Ovary (tissue), 7 donors: ENCODE measurements at regions not wholly inside any gene's neighbourhood (a gene's known extent, or its start where the extent isn't known, plus 50 kb on each side); places are given as distances from the start of the nearest gene placed in this dataset.
"Not testable (repeated sequence)": the region's sequence is repeated elsewhere in the genome, so short reads cannot be mapped to it uniquely, and the experiment has no call there.

Source experiments
- DNase-seq, 5 donors: peaks; one replicate each; pipeline ENCODE4 v3.0.0-alpha.2; 2019 to 2020
- H3K27ac ChIP-seq, 2 donors: fragments of 200-600 bp; one replicate each; pipeline versions ENCODE4 v1.5.1 to v1.8.0; 2019 to 2022
- H3K27me3 ChIP-seq: fragments of 200-600 bp; one replicate; pipeline ENCODE4 v1.8.0; 2022
- H3K36me3 ChIP-seq: fragments of 200-600 bp; sonication (generic); one replicate; pipeline ENCODE4 v1.5.1; 2019
- H3K4me1 ChIP-seq: one replicate; pipeline ENCODE4 v1.8.1; 2013; ENCODE audit warnings: mild to moderate bottlenecking, moderate library complexity; ENCODE audit not compliant: insufficient read depth
- H3K4me3 ChIP-seq: fragments of 200-600 bp; sonication (generic); one replicate; pipeline ENCODE4 v1.5.1; 2017
- H3K9me3 ChIP-seq, 2 donors: fragments of 200-600 bp in 1 of 2; sonication (generic) in 1 of 2; one replicate each; pipeline versions ENCODE4 v1.5.1 to v1.8.1; 2013 to 2019; ENCODE audit warnings: mild to moderate bottlenecking in 1 of 2, moderate library complexity in 1 of 2
- WGBS, 3 donors: extraction: QIAGEN DNeasy Blood & Tissue Kit in 1 of 3; methylation state at CpG; one replicate each; pipeline versions ENCODE4 v1.1.5 to v1.1.7; 2013 to 2017; 5-methylcytosine and 5-hydroxymethylcytosine counted together
- intact Hi-C, 4 donors: fragments of 100-400 bp; cut with DNase I; formaldehyde crosslinking; loops; one replicate each; pipeline versions ENCODE4 v1.11.0 to v1.15.1; 2022 to 2023
- donor health status: DM: no; HTN: no; CAD: no; lungs with moderate emphysema.
- donor health status: DM: no; HTN: no; CAD: no.
- donor health status: Bipolar disorder and iron deficiency.
- donor health status: DM: no; HTN: no; CAD: no.
- donor health status: DM: yes; HTN: yes; CAD: no.

DNA sequence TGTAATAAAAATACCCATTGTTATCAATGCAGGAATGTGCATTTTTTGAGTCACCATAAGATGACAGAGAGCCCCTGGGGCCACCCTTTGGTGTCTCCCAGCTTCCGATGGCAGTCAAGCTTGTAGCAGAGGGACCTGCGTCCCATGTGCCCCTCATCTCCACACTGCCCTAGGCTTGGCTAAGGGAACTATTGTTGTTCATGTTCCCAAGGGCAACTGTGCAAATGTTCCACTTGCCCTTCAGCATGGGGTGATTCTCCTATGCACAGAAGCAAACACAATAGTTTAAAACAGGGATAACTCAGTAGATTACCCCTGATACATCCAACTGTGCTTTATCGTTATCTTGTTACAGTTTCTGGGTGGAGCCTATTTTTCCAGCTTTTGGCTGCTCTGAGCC, 342.0 kb downstream of the CNTNAP3B start:
- DNase-seq, intact Hi-C loops, H3K36me3 ChIP-seq, H3K9me3 ChIP-seq, H3K27ac ChIP-seq, H3K4me1 ChIP-seq, H3K4me3 ChIP-seq, H3K27me3 ChIP-seq: not testable (repeated sequence)
- WGBS, 3 donors: 92 to 100% (median 94%) methylated on average over 1 to 2 of the region's 3 CpGs

DNA sequence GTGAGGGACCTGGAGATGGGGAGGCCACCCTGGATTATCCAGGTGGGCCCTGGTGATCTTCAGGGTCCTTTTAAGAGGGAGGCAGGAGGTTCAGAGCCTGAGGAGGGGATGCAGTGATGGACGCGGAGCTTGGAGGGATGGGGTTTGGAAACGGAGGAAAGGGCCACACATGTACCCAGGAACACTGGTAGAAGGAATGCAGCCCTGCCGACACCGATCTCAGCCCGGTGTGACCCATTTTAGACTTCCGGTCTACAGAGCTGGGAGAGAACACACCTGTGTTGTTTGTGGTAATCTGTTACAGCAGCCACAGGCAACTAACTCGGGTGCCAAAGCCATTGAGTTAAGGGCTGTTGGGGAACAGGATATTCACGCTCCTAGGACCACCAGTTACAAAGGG, 345.2 kb downstream of the CNTNAP3B start:
- WGBS, 3 donors: 91 to 95% (median 93%) methylated on average over 7 to 8 of the region's 9 CpGs
- H3K4me1 ChIP-seq, H3K36me3 ChIP-seq, H3K27me3 ChIP-seq, H3K4me3 ChIP-seq, H3K27ac ChIP-seq, DNase-seq, intact Hi-C loops, H3K9me3 ChIP-seq: not testable (repeated sequence)

DNA sequence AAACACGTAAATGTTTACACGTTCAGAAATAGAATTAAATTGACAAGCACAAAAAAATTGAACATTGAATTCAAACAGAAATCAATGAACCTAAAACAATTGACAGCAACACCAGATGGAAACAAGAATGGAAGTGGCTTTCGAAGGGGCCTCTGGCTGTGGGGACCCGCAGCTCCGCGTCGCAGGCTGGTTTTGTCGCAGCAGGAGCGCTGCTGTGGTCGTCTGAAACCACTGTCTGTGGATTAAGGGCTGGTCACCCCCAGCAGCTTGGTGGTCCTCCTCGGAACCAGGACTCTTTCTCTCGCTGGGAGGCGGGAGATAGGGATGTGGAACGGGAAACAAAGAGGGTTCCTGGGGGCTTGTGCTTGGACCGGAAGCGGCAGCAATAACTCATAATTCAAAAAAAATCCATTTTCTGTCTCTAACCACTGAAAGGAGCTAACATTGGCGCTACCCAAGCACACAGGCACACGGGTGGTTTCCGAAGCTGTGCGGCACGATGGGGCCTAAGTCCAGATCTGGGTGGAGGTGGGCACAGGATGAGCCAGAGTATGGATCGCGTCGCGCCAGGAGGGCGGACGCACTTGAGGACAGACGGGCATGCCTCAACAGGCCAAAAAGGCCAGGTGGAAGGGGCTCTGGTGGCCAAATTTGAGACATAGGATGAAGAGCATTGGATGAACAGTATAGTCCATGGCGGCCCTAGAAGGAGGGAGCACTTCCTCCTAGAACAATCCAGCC, 346.0 kb downstream of the CNTNAP3B start:
- 91 to 95% (median 93%) methylated on average over 23 to 25 of the region's 29 CpGs for WGBS, 3 donors

GRCh38 chr9:41781899-41782298, 347.3 kb downstream of the CNTNAP3B start:
- H3K27me3 ChIP-seq, H3K4me1 ChIP-seq, H3K27ac ChIP-seq, DNase-seq, H3K36me3 ChIP-seq, intact Hi-C loops, H3K9me3 ChIP-seq, H3K4me3 ChIP-seq: not testable (repeated sequence)
- 92 to 94% (median 93%) methylated on average over 2 of the region's 2 CpGs for WGBS, 3 donors

More for the DNA sequence above, 346.0 kb downstream of the CNTNAP3B start:
- intact Hi-C loops, DNase-seq, H3K36me3 ChIP-seq, H3K4me3 ChIP-seq, H3K27me3 ChIP-seq, H3K9me3 ChIP-seq, H3K4me1 ChIP-seq, H3K27ac ChIP-seq: not testable (repeated sequence)

DNA sequence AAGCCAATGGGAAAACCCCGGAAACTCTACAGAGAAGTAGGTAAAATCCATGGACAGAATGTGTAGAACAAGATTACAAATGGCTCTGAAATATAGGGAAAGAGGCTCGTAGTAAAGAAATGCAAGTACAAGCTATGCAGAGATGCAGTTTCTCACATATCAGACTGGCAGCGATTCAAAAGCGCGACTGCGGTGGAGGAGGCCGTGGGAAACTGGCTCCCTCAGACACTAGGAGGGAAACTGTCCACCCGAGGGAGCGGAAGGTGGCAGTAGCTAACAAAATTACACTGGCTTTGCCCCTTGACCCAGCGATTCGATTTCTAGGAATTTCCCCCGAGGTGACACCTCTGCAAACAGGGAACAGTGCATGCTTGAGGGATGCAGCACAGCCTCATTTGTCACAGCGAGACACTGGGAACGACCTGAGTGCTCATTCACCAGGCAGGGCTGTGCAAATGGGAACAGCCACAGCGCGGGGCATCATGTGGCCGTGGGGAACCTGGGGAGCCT, 349.3 kb downstream of the CNTNAP3B start:
- H3K4me1 ChIP-seq, DNase-seq, H3K9me3 ChIP-seq, H3K36me3 ChIP-seq, H3K4me3 ChIP-seq, H3K27ac ChIP-seq, H3K27me3 ChIP-seq, intact Hi-C loops: not testable (repeated sequence)
- 13 to 27% (median 15%) methylated on average over 9 to 14 of the region's 17 CpGs for WGBS, 3 donors

DNA sequence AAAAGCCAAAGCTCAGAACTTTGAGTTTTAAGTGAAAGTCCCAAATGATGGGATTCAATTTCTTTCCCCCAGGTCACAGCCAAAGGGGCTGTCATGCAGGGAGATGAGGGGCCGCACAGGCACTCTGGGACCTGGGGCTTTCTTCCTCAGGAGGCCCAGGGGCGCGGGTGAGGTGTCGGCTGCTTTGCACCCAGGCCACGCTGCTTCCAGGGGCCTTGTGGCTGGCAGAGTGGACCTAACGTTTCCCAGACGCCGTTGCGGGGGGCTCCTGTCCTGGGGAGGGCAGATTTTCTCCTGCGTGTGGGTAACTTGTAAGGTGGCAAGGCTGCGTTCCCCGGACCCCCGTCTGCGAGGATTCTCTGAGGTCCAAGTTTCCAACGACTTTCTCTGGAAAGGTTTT, 350.0 kb downstream of the CNTNAP3B start:
- intact Hi-C loops, H3K4me3 ChIP-seq, DNase-seq, H3K36me3 ChIP-seq, H3K9me3 ChIP-seq, H3K27me3 ChIP-seq, H3K27ac ChIP-seq, H3K4me1 ChIP-seq: not testable (repeated sequence)
- WGBS, 3 donors: 89 to 94% (median 92%) methylated on average over 15 of the region's 15 CpGs

DNA sequence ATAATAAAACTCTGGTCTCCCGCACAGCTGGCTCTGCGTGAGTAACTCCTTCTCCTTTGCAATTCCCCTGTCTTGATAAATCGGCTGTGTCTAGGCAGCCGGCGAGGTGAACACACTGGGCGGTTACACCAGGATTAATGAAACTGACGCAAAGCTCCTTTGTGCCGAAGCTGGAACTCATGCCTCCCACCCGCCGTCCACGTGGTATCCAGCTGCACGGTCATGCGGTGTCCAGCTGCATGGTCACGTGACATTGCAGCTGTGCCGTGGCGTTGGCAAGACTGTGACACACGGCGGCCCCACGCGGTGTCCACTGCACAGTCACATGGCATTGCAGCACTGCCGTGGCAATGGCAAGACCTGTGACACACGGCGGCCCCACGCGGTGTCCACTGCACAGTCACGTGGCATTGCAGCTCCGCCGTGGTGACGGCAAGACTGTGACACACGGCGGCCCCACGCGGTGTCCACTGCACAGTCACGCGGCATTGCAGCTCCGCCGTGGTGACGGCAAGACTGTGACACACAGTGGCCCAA, 350.6 kb downstream of the CNTNAP3B start:
- intact Hi-C loops, H3K9me3 ChIP-seq, H3K36me3 ChIP-seq, H3K4me3 ChIP-seq, DNase-seq, H3K27me3 ChIP-seq, H3K27ac ChIP-seq, H3K4me1 ChIP-seq: not testable (repeated sequence)
- WGBS, 3 donors: 96% methylated on average over 35 to 38 of the region's 38 CpGs

- H3K9me3 ChIP-seq, H3K4me3 ChIP-seq, DNase-seq, H3K36me3 ChIP-seq, H3K27ac ChIP-seq, H3K27me3 ChIP-seq, intact Hi-C loops, H3K4me1 ChIP-seq: not testable (repeated sequence)
- WGBS, 3 donors: 77 to 81% (median 80%) methylated on average over 1 to 8 of the region's 10 CpGs
Measured at GRCh38 chr9:41777536-41777935, 351.7 kb downstream of the CNTNAP3B start.

GRCh38 chr9:41772541-41772940, 356.7 kb downstream of the CNTNAP3B start:
- H3K4me3 ChIP-seq, DNase-seq, H3K27me3 ChIP-seq, H3K27ac ChIP-seq, H3K4me1 ChIP-seq, H3K9me3 ChIP-seq, H3K36me3 ChIP-seq, intact Hi-C loops: not testable (repeated sequence)
- WGBS, 3 donors: 60 to 64% methylated on average over 3 to 6 of the region's 7 CpGs; no CpG with 5 or more reads in 1 of the 3 donors

GRCh38 chr9:41771693-41772092, 357.5 kb downstream of the CNTNAP3B start:
- H3K9me3 ChIP-seq, DNase-seq, H3K36me3 ChIP-seq, H3K27ac ChIP-seq, H3K27me3 ChIP-seq, intact Hi-C loops, H3K4me1 ChIP-seq, H3K4me3 ChIP-seq: not testable (repeated sequence)
- WGBS, 3 donors: 84 to 100% (median 93%) methylated on average over 3 to 5 of the region's 12 CpGs

- H3K27ac ChIP-seq, H3K4me3 ChIP-seq, H3K9me3 ChIP-seq, H3K27me3 ChIP-seq, H3K36me3 ChIP-seq, H3K4me1 ChIP-seq, DNase-seq, intact Hi-C loops: not testable (repeated sequence)
- 79 to 100% (median 83%) methylated on average over 5 to 9 of the region's 9 CpGs for WGBS, 3 donors
Measured at GRCh38 chr9:41754822-41755221, 374.4 kb downstream of the CNTNAP3B start.

DNA sequence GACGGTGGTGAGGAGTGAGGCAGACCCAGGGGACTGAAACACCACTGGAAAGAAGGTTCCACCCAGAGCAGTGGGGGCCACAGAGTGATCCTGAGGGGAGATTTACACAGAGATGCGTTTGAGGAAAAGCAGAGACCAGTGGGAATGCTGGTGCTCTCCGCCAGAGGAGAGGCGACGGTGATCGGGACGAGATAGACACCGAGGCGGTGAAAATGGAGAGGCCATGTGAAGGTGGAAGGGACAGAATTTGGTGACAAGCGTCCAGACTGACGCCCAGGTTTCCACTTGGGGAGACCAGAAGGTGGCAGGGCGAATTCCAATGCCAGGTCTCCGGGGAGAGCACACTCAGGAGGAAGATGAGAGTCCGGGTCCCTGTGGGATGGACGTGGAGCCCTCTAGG, 374.8 kb downstream of the CNTNAP3B start:
- intact Hi-C loops, H3K4me3 ChIP-seq, H3K27ac ChIP-seq, H3K36me3 ChIP-seq, DNase-seq, H3K27me3 ChIP-seq, H3K9me3 ChIP-seq, H3K4me1 ChIP-seq: not testable (repeated sequence)
- WGBS, 3 donors: 90 to 93% (median 92%) methylated on average over 12 to 15 of the region's 15 CpGs
